Transverse colon (tissue), 4 donors: ENCODE measurements at regions not wholly inside any gene's neighbourhood (a gene's known extent, or its start where the extent isn't known, plus 50 kb on each side); places are given as distances from the start of the nearest gene placed in this dataset.

Source experiments
- DNase-seq: peaks from one replicate; pipeline ENCODE4 v3.0.0-alpha.2; 2019
- H3K27ac ChIP-seq, 4 donors: fragments of 200-600 bp; sonication (generic); 2 replicates each; pipeline ENCODE4 v1.5.1; 2016 to 2018; ENCODE audit warnings: inconsistent platforms in 4 of 4
- H3K27me3 ChIP-seq: fragments of 200-600 bp; sonication (generic); 2 replicates; pipeline ENCODE4 v1.5.1; 2017; ENCODE audit warnings: inconsistent platforms
- H3K36me3 ChIP-seq, 4 donors: fragments of 200-600 bp; sonication (generic); 2 replicates each; pipeline ENCODE4 v1.5.1; 2017 to 2019; ENCODE audit warnings: inconsistent platforms in 4 of 4
- H3K4me1 ChIP-seq, 4 donors: fragments of 200-600 bp; sonication (generic); 2 replicates each; pipeline ENCODE4 v1.5.1; 2017 to 2020; ENCODE audit warnings: inconsistent platforms in 4 of 4
- H3K4me3 ChIP-seq, 4 donors: fragments of 200-600 bp; sonication (generic); 1 replicate in 1 of 4; 2 replicates in 3 of 4; pipeline versions ENCODE4 v1.5.1 to v1.6.1; 2017 to 2019; ENCODE audit warnings: inconsistent platforms in 4 of 4
- H3K9me3 ChIP-seq, 2 donors: fragments of 200-600 bp; sonication (generic); 2 replicates each; pipeline ENCODE4 v1.5.1; 2017 to 2019; ENCODE audit warnings: inconsistent platforms in 2 of 2
- CTCF ChIP-seq, 5 experiments: fragments of 200-600 bp in 3 of 5; fragments of 450-650 bp in 2 of 5; sonication (generic) in 3 of 5; IDR thresholded peaks; 1 replicate in 2 of 5; 2 replicates in 3 of 5; pipeline ENCODE4 v1.5.1; 2016 to 2017; ENCODE audit warnings: antibody characterized with exemption in 5 of 5, inconsistent platforms in 3 of 5, mild to moderate bottlenecking in 2 of 5, moderate library complexity in 1 of 5
- EP300 ChIP-seq: sonication (generic); formaldehyde crosslinking; IDR thresholded peaks from one replicate; pipeline ENCODE4 v1.6.1; 2017; ENCODE audit warnings: antibody characterized with exemption, low read depth
- POLR2A ChIP-seq: fragments of 450-650 bp; IDR thresholded peaks from one replicate; pipeline ENCODE4 v1.6.1; 2016; ENCODE audit warnings: antibody characterized with exemption, mild to moderate bottlenecking, moderate library complexity
- POLR2AphosphoS5 ChIP-seq, 3 donors: sonication (generic); formaldehyde crosslinking; IDR thresholded peaks; one replicate each; pipeline ENCODE4 v1.6.1; 2016; ENCODE audit warnings: antibody characterized with exemption in 3 of 3
- WGBS, 2 donors: methylation state at CpG; one replicate each; pipeline ENCODE4 v1.1.5; 2018; ENCODE audit warnings: low coverage in 1 of 2; 5-methylcytosine and 5-hydroxymethylcytosine counted together
- in situ Hi-C, 4 donors: fragments of 200-750 bp; cut with MboI; loops; one replicate each; pipeline versions ENCODE4 v1.15.0 to v1.15.1; 2017; ENCODE audit warnings: low sequenced_read_pairs in 3 of 4, low pct_ligation_motif_present in 1 of 4, low pct_unique_long_range_greater_than_20kb in 1 of 4
- intact Hi-C: fragments of 100-400 bp; cut with DNase I; formaldehyde crosslinking; loops from one replicate; pipeline ENCODE4 v1.15.1; 2023; ENCODE audit warnings: low total_unique reads

GRCh38 chr6:113317891-113318574, 539.1 kb upstream of the MARCKS start:
- Histone ChIP-seq H3K36me3 (no peaks in the 10 kb centered on the region), H3K9me3 (no peaks in the 10 kb centered on the region), H3K27ac (no peak overlapping the region), H3K27me3 (no peaks in the 10 kb centered on the region), H3K4me1 (no peaks in the 10 kb centered on the region), H3K4me3 (no peak overlapping the region)
- TF ChIP-seq POLR2A (no peak), CTCF (IDR thresholded peaks at IDR 0.05) (no peak), POLR2AphosphoS5 (IDR thresholded peaks at IDR 0.05) (no peak), EP300 (no peak)
- no peak for DNase-seq
- 73 to 89% methylated on average over 8 to 9 of the region's 9 CpGs for WGBS, 2 donors
- in situ Hi-C loops (loop anchor here in 3 of 4 donors (10.0 to 25.0 kb wide), 3 partner anchors 544 to 569 kb away; partner anchors contain the start of gene MARCKS (in 1 of the 3)), intact Hi-C loops (loop anchor here (10.0 kb wide), 1 partner anchor 127 kb away; no protein-coding TSS in a partner anchor)

DNA sequence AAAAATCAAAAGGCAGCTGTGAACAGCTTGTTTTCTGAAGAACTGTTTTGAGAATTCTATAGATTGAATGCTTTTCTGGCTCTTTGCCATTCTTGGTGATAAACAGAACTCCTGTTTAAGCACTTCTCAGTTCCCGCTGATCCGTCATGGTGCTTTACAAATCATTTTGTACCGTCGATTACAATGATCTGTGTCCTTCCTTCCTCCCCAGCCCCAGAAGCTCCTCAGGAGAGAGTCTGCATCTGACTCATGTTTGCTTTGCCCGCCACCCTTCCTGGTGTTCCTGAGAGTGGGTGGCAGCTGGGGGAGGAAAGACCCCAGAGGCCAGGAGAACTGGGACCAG, 538.6 kb upstream of the MARCKS start:
- 73% methylated on average over 5 of the region's 5 CpGs; no CpG with 5 or more reads in 1 of the 2 donors for WGBS, 2 donors
- Histone ChIP-seq H3K27me3 (no peaks in the 10 kb centered on the region), H3K4me3 (no peak overlapping the region), H3K27ac (no peak overlapping the region), H3K36me3 (no peaks in the 10 kb centered on the region), H3K4me1 (no peaks in the 10 kb centered on the region), H3K9me3 (no peaks in the 10 kb centered on the region)
- intact Hi-C loops (loop anchor here (10.0 kb wide), 1 partner anchor 126 kb away; no protein-coding TSS in a partner anchor), in situ Hi-C loops (loop anchor here in 3 of 4 donors (10.0 to 25.0 kb wide), 3 partner anchors 544 to 569 kb away; partner anchors contain the start of gene MARCKS (in 1 of the 3))
- DNase-seq = no peak
- no peak for TF ChIP-seq POLR2AphosphoS5 (IDR thresholded peaks at IDR 0.05)
- no peak for TF ChIP-seq EP300
- TF ChIP-seq CTCF (IDR thresholded peaks at IDR 0.05) = no peak

GRCh38 chr6:113320653-113321052, 536.5 kb upstream of the MARCKS start:
- H3K27ac ChIP-seq = no peak overlapping the region
- no peak for DNase-seq
- H3K36me3 ChIP-seq = no peaks in the 10 kb centered on the region
- no peak overlapping the region for H3K4me3 ChIP-seq
- 90 to 91% methylated on average over 2 of the region's 2 CpGs for WGBS, 2 donors
- no peak for TF ChIP-seq POLR2AphosphoS5 (IDR thresholded peaks at IDR 0.05)
- no peak for TF ChIP-seq EP300
- TF ChIP-seq POLR2A = no peak
- TF ChIP-seq CTCF (IDR thresholded peaks at IDR 0.05) = no peak
- in situ Hi-C loops = loop anchor here in 2 of 4 donors (25.0 kb wide), 2 partner anchors 542 to 567 kb away; partner anchors contain the start of gene MARCKS (in 1 of the 2)
- H3K4me1 ChIP-seq = no peaks in the 10 kb centered on the region
- no peaks in the 10 kb centered on the region for H3K9me3 ChIP-seq
- no peaks in the 10 kb centered on the region for H3K27me3 ChIP-seq
- intact Hi-C loops = no loop called here

- in situ Hi-C loops = no loop called here
- Histone ChIP-seq H3K27ac (no peak overlapping the region), H3K36me3 (no peaks in the 10 kb centered on the region), H3K27me3 (no peaks in the 10 kb centered on the region), H3K9me3 (no peaks in the 10 kb centered on the region), H3K4me1 (peaks cover 0 to 7% (median 0%) of the 10 kb centered on the region in 4 donors), H3K4me3 (no peak overlapping the region)
- TF ChIP-seq POLR2AphosphoS5 (IDR thresholded peaks at IDR 0.05) (no peak), EP300 (no peak), CTCF (IDR thresholded peaks at IDR 0.05) (no peak), POLR2A (no peak)
- WGBS, 2 donors = 92 to 98% methylated on average over 3 of the region's 3 CpGs
- no peak for DNase-seq
- intact Hi-C loops = no loop called here
Measured at GRCh38 chr6:113326781-113327180, 530.4 kb upstream of the MARCKS start.
